ENCODE measurements at regions not wholly inside any gene's neighbourhood (a gene's known extent, or its start where the extent isn't known, plus 50 kb on each side); places are given as distances from the start of the nearest gene placed in this dataset.
A peak's percentile ranks its signal among the peaks of the same experiment; 100 is the strongest.

GRCh38 chr2:239630618-239631286 lies 229.9 kb upstream of the HDAC4 start:
- Histone ChIP-seq H3K4me1 (ENCODE audit: control insufficient read depth in 1 of 2, insufficient read depth in 2 of 2, low read length in 2 of 2) (peaks cover 0 to 7% of the 10 kb centered on the region in 2 donors), H3K36me3 (replicated peaks in 1 of 2; ENCODE audit: control insufficient read depth in 1 of 2, insufficient read depth in 2 of 2, low read length in 2 of 2) (no peaks in the 10 kb centered on the region), H3K9me3 (replicated peaks in 1 of 2; ENCODE audit: control insufficient read depth in 1 of 2, insufficient read depth in 1 of 2, low read length in 2 of 2) (no peaks in the 10 kb centered on the region), H3K27ac (ENCODE audit: low read depth in 1 of 2, low read length in 2 of 2) (no peak overlapping the region), H3K79me2 (ENCODE audit: insufficient read depth, low read length) (no peaks in the 10 kb centered on the region), H3K4me2 (replicated peaks; ENCODE audit: extremely low read depth, low read length, poor library complexity, severe bottlenecking) (no peak overlapping the region), H2AFZ (ENCODE audit: insufficient read depth, low read depth, low read length, poor library complexity, severe bottlenecking) (no peak overlapping the region), H3K4me3 (replicated peaks in 1 of 3; ENCODE audit: low read depth in 2 of 3, low read length in 3 of 3) (no peak overlapping the region), H4K20me1 (ENCODE audit: insufficient read depth, low read length) (no peaks in the 10 kb centered on the region), H3K9ac (ENCODE audit: insufficient read depth, low read length, poor library complexity, severe bottlenecking) (no peak overlapping the region), H3K27me3 (ENCODE audit: control insufficient read depth in 2 of 2, insufficient read depth in 2 of 2, low read length in 2 of 2) (no peaks in the 10 kb centered on the region)
- Mint-ChIP-seq H3K9me3 (peaks cover 0 to 12% (median 0%) of the 10 kb centered on the region in 7 donors), H3K27me3 (ENCODE audit: low read depth in 3 of 3) (peaks cover 0 to 6% (median 2%) of the 10 kb centered on the region in 3 donors), H3K4me3 (no peak overlapping the region), H3K4me1 (peaks cover 6% of the 10 kb centered on the region), H3K27ac (peak overlapping the region in 1 of 7 donors; percentile 76), H3K36me3 (no peaks in the 10 kb centered on the region)
- no peak for TF ChIP-seq CTCF (IDR thresholded peaks at IDR 0.05)
- DNase-seq = no peak
- WGBS (ENCODE audit: insufficient coverage) = 86% methylated on average over 10 of the region's 13 CpGs
- intact Hi-C loops (cut with micrococcal nuclease) = no loop called here

- no peaks in the 10 kb centered on the region for H3K79me2 ChIP-seq (ENCODE audit: insufficient read depth, low read length)
- H3K27me3 ChIP-seq (ENCODE audit: control insufficient read depth in 2 of 2, insufficient read depth in 2 of 2, low read length in 2 of 2) = no peaks in the 10 kb centered on the region
- H3K4me1 Mint-ChIP-seq = peaks cover 7% of the 10 kb centered on the region
- H3K4me3 ChIP-seq (replicated peaks in 1 of 3; ENCODE audit: low read depth in 2 of 3, low read length in 3 of 3) = no peak overlapping the region
- H3K4me1 ChIP-seq (ENCODE audit: control insufficient read depth in 1 of 2, insufficient read depth in 2 of 2, low read length in 2 of 2) = peaks cover 0 to 7% of the 10 kb centered on the region in 2 donors
- no peaks in the 10 kb centered on the region for H3K36me3 ChIP-seq (replicated peaks in 1 of 2; ENCODE audit: control insufficient read depth in 1 of 2, insufficient read depth in 2 of 2, low read length in 2 of 2)
- no peak overlapping the region for H3K4me2 ChIP-seq (replicated peaks; ENCODE audit: extremely low read depth, low read length, poor library complexity, severe bottlenecking)
- no peak overlapping the region for H3K9ac ChIP-seq (ENCODE audit: insufficient read depth, low read length, poor library complexity, severe bottlenecking)
- no peaks in the 10 kb centered on the region for H3K9me3 ChIP-seq (replicated peaks in 1 of 2; ENCODE audit: control insufficient read depth in 1 of 2, insufficient read depth in 1 of 2, low read length in 2 of 2)
- peaks cover 0 to 5% (median 2%) of the 10 kb centered on the region in 3 donors for H3K27me3 Mint-ChIP-seq (ENCODE audit: low read depth in 3 of 3)
- no peak overlapping the region for H2AFZ ChIP-seq (ENCODE audit: insufficient read depth, low read depth, low read length, poor library complexity, severe bottlenecking)
- H3K9me3 Mint-ChIP-seq = peaks cover 0 to 5% (median 0%) of the 10 kb centered on the region in 7 donors
- no peak overlapping the region for H3K4me3 Mint-ChIP-seq
- TF ChIP-seq CTCF (IDR thresholded peaks at IDR 0.05) = no peak
- H3K27ac ChIP-seq (ENCODE audit: low read depth in 1 of 2, low read length in 2 of 2) = no peak overlapping the region
- H3K36me3 Mint-ChIP-seq = no peaks in the 10 kb centered on the region
- H3K27ac Mint-ChIP-seq = no peak overlapping the region
- intact Hi-C loops (cut with micrococcal nuclease) = no loop called here
- no peak for DNase-seq
- H4K20me1 ChIP-seq (ENCODE audit: insufficient read depth, low read length) = no peaks in the 10 kb centered on the region
- WGBS (ENCODE audit: insufficient coverage) = 100% methylated on average over 4 of the region's 7 CpGs
Observed at GRCh38 chr2:239629926-239630617, 229.3 kb upstream of the HDAC4 start.
